MM.1S (cell line): ENCODE measurements at regions not wholly inside any gene's neighbourhood (a gene's known extent, or its start where the extent isn't known, plus 50 kb on each side); places are given as distances from the start of the nearest gene placed in this dataset.

Experiments used
- CTCF ChIP-seq: fragments of 300-600 bp; sonication (generic); IDR thresholded peaks from 2 replicates; pipeline ENCODE4 v1.5.1; 2016; ENCODE audit warnings: antibody characterized with exemption, low read length, mixed read lengths
- EZH2 ChIP-seq: fragments of 300-600 bp; sonication (generic); optimal IDR thresholded peaks from 2 replicates; pipeline ENCODE3; 2017; ENCODE audit warnings: low read depth, mild to moderate bottlenecking, antibody characterized with exemption, low read length, mixed read lengths
- EZH2phosphoT487 ChIP-seq: fragments of 300-600 bp; sonication (generic); IDR thresholded peaks from 2 replicates; pipeline ENCODE4 v1.6.1; 2018; ENCODE audit warnings: antibody characterized with exemption, low read length

- TF ChIP-seq CTCF (no peak), EZH2phosphoT487 (no peak), EZH2 (no peak)
These were observed 740.0 kb upstream of the TMEM132C start for GRCh38 chr12:127526925-127527324.
